Neural progenitor cell (in vitro differentiated cells): ENCODE measurements at regions not wholly inside any gene's neighbourhood (a gene's known extent, or its start where the extent isn't known, plus 50 kb on each side); places are given as distances from the start of the nearest gene placed in this dataset.

Experiments used
- CTCF ChIP-seq: fragments of 200-600 bp; sonication (generic); IDR thresholded peaks from 2 replicates; pipeline ENCODE4 v1.5.1; 2017; ENCODE audit warnings: antibody characterized with exemption, mild to moderate bottlenecking
- EZH2 ChIP-seq: fragments of 200-600 bp; sonication (generic); IDR thresholded peaks from 2 replicates; pipeline ENCODE4 v1.6.1; 2017; ENCODE audit warnings: antibody characterized with exemption, mild to moderate bottlenecking, moderate library complexity

DNA sequence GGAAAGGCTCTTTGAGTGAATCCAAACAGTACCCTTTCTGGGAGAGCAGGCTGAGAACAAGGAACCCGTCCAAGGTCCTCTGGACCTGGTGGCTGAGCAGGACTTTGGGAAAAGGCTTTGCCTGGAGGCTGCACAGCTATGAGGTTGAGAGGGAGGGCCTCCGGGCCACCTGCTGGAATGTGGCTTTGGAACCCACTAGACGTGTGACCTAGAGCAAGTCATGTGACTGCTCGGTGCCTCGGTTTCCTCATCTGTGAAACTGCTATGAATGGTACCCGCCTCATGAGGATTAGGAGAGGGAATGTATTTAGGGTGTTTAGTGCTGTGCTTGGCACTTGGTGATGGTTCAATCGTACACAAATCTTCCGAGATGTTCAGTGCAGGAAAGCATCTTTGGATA, 50.4 kb downstream of the HAPSTR1 start:
- TF ChIP-seq CTCF (no peak), EZH2 (no peak)
